ENCODE measurements at regions not wholly inside any gene's neighbourhood (a gene's known extent, or its start where the extent isn't known, plus 50 kb on each side); places are given as distances from the start of the nearest gene placed in this dataset.

GRCh38 chr13:95451656-95452055 lies 100.9 kb upstream of the CLDN10 start:
- no peak for TF ChIP-seq TCF4 (CRISPR knock-in tag; IDR thresholded peaks at IDR 0.05; ENCODE audit: borderline replicate concordance)
- no peak for TF ChIP-seq ZNF8 (CRISPR knock-in tag; IDR thresholded peaks at IDR 0.05)
- no peak for TF ChIP-seq PPARA (CRISPR knock-in tag; IDR thresholded peaks at IDR 0.05; ENCODE audit: borderline replicate concordance)
- TF ChIP-seq ZFP3 (CRISPR knock-in tag; IDR thresholded peaks at IDR 0.05), result no peak
- ATAC-seq, result no peak

GRCh38 chr13:95452375-95452774 lies 100.1 kb upstream of the CLDN10 start:
- no peak for ATAC-seq
- no peak for TF ChIP-seq ZNF70 (CRISPR knock-in tag; IDR thresholded peaks at IDR 0.05)
- no peak for TF ChIP-seq CSRNP3 (CRISPR knock-in tag; IDR thresholded peaks at IDR 0.05)
- no peak for TF ChIP-seq ARNTL (CRISPR knock-in tag; IDR thresholded peaks at IDR 0.05; ENCODE audit: borderline replicate concordance, low read depth)
- no peak for TF ChIP-seq CSDC2 (CRISPR knock-in tag; IDR thresholded peaks at IDR 0.05)
- TF ChIP-seq ZNF8 (CRISPR knock-in tag; IDR thresholded peaks at IDR 0.05), result no peak
- no peak for TF ChIP-seq POU6F1 (CRISPR knock-in tag; IDR thresholded peaks at IDR 0.05; ENCODE audit: borderline replicate concordance, low read depth)
- TF ChIP-seq SNAI2 (CRISPR knock-in tag; IDR thresholded peaks at IDR 0.05), result no peak
- no peak for TF ChIP-seq ZFP30 (CRISPR knock-in tag; IDR thresholded peaks at IDR 0.05)
- no peak for TF ChIP-seq PATZ1 (CRISPR knock-in tag; IDR thresholded peaks at IDR 0.05; ENCODE audit: borderline replicate concordance)
- TF ChIP-seq PPARA (CRISPR knock-in tag; IDR thresholded peaks at IDR 0.05; ENCODE audit: borderline replicate concordance), result no peak
- TF ChIP-seq ZNF565 (CRISPR knock-in tag; conservative IDR thresholded peaks at IDR 0.05; ENCODE audit: low read depth), result no peak
- TF ChIP-seq TCF4 (CRISPR knock-in tag; IDR thresholded peaks at IDR 0.05; ENCODE audit: borderline replicate concordance), result no peak
- no peak for TF ChIP-seq CREB5 (CRISPR knock-in tag; IDR thresholded peaks at IDR 0.05; ENCODE audit: low read depth)
- TF ChIP-seq TSHZ2 (CRISPR knock-in tag; IDR thresholded peaks at IDR 0.05), result no peak
- no peak for TF ChIP-seq OSR1 (CRISPR knock-in tag; IDR thresholded peaks at IDR 0.05)
- TF ChIP-seq TOX (CRISPR knock-in tag; IDR thresholded peaks at IDR 0.05; ENCODE audit: borderline replicate concordance), result no peak
- no peak for TF ChIP-seq GLIS3 (CRISPR knock-in tag; IDR thresholded peaks at IDR 0.05)
- TF ChIP-seq ZC3H10 (CRISPR knock-in tag; IDR thresholded peaks at IDR 0.05), result no peak

- peak; percentile 65 for ATAC-seq
- TF ChIP-seq CREB5 (CRISPR knock-in tag; IDR thresholded peaks at IDR 0.05; ENCODE audit: low read depth) (no peak), ZC3H10 (CRISPR knock-in tag; IDR thresholded peaks at IDR 0.05) (no peak), TSHZ2 (CRISPR knock-in tag; IDR thresholded peaks at IDR 0.05) (no peak)
Measured at GRCh38 chr13:95455782-95456181, 96.7 kb upstream of the CLDN10 start.

Measured in SK-N-SH treated with all-trans-retinoic acid at 6 μM for 48 hours (cell line).